ENCODE measurements at regions not wholly inside any gene's neighbourhood (a gene's known extent, or its start where the extent isn't known, plus 50 kb on each side); places are given as distances from the start of the nearest gene placed in this dataset.

DNA sequence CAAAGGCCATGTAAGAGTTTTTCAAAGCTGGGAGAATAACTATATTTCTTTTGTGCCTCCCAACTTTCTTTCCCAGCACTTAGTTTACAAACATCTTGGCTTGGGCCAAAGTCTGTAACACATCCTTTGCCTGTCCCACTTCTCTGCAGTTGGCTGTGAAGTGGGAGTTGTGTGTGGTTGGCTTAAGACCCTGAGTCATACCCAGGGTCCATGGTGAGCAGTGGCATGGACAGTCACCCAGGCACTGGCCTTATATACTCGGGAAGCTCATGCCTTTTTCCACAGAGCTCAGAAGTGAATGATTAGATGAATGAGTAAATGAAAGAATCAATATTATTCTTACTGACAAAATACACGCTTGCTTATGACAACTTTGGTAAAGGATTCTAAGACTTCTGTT is 231.4 kb downstream of the BLID start:
- TF ChIP-seq, protein P1, sequence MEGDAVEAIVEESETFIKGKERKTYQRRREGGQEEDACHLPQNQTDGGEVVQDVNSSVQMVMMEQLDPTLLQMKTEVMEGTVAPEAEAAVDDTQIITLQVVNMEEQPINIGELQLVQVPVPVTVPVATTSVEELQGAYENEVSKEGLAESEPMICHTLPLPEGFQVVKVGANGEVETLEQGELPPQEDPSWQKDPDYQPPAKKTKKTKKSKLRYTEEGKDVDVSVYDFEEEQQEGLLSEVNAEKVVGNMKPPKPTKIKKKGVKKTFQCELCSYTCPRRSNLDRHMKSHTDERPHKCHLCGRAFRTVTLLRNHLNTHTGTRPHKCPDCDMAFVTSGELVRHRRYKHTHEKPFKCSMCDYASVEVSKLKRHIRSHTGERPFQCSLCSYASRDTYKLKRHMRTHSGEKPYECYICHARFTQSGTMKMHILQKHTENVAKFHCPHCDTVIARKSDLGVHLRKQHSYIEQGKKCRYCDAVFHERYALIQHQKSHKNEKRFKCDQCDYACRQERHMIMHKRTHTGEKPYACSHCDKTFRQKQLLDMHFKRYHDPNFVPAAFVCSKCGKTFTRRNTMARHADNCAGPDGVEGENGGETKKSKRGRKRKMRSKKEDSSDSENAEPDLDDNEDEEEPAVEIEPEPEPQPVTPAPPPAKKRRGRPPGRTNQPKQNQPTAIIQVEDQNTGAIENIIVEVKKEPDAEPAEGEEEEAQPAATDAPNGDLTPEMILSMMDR (IDR thresholded peaks at IDR 0.05), result no peak
- no peak for TF ChIP-seq POLR2A (IDR thresholded peaks at IDR 0.05)
- TF ChIP-seq POLR2AphosphoS5 (IDR thresholded peaks at IDR 0.05), result no peak
